ENCODE measurements at regions not wholly inside any gene's neighbourhood (a gene's known extent, or its start where the extent isn't known, plus 50 kb on each side); places are given as distances from the start of the nearest gene placed in this dataset.

DNA sequence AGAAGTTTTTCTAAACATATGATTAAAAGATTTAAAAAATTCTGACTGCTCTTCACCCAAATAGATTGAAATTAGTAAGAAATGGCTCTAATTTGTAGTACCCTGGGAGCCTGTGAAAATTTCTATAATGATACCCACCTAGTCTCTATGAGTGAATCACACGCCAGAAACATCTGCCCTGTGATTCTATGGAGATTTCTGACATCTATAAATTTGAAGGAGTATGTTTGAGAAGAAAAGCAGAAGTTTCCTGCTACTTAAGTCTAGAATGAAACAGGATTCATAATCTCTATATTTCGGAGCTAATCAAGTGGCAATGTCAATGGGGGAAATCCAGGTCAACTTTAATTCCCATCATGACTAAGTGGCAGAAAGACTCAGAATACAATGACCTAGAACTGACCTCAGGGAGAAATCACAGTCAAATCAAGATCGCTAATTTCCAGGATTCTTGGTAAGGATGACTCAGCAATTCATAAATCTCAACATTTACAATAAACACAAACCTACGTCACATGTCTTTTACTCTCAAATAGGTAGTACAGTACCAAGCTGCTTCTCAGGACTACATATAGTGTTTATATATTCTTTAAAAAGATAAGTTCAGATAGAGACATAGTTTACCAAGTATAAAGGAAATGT lies 186.2 kb upstream of the TNFAIP3 start:
- TF ChIP-seq, protein P1, sequence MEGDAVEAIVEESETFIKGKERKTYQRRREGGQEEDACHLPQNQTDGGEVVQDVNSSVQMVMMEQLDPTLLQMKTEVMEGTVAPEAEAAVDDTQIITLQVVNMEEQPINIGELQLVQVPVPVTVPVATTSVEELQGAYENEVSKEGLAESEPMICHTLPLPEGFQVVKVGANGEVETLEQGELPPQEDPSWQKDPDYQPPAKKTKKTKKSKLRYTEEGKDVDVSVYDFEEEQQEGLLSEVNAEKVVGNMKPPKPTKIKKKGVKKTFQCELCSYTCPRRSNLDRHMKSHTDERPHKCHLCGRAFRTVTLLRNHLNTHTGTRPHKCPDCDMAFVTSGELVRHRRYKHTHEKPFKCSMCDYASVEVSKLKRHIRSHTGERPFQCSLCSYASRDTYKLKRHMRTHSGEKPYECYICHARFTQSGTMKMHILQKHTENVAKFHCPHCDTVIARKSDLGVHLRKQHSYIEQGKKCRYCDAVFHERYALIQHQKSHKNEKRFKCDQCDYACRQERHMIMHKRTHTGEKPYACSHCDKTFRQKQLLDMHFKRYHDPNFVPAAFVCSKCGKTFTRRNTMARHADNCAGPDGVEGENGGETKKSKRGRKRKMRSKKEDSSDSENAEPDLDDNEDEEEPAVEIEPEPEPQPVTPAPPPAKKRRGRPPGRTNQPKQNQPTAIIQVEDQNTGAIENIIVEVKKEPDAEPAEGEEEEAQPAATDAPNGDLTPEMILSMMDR (IDR thresholded peaks at IDR 0.05), result no peak
- TF ChIP-seq EZH2 (IDR thresholded peaks at IDR 0.05) (no peak), EZH2phosphoT487 (IDR thresholded peaks at IDR 0.05) (no peak)

Measured in neural progenitor cell (in vitro differentiated cells).